Epidermal melanocyte (primary cell): ENCODE measurements at regions not wholly inside any gene's neighbourhood (a gene's known extent, or its start where the extent isn't known, plus 50 kb on each side); places are given as distances from the start of the nearest gene placed in this dataset.

ENCODE experiments used
- DNase-seq: peaks from one replicate; pipeline ENCODE4 v3.0.0; 2011; ENCODE audit warnings: low spot score; ENCODE audit not compliant: insufficient read length

DNA sequence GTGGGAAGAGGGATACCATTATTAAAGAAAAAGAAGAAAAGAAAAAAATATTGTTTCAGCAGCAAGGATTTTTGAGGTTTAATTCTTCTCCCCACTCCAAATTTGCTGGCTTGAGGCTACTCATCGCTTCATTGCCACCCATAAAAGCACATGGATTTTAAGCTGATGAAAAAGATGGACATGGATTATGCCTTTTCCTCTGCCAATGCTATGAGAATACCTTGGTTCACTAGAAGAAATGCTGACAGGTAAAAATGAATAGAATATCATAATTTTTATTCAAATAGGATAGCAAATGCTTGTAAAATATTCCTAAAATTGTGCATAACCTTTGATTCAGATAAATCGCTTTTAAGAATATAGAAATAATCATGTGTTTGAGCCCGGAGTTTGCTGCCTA lies 289.7 kb upstream of the DPYD start:
- no peak for DNase-seq

DNA sequence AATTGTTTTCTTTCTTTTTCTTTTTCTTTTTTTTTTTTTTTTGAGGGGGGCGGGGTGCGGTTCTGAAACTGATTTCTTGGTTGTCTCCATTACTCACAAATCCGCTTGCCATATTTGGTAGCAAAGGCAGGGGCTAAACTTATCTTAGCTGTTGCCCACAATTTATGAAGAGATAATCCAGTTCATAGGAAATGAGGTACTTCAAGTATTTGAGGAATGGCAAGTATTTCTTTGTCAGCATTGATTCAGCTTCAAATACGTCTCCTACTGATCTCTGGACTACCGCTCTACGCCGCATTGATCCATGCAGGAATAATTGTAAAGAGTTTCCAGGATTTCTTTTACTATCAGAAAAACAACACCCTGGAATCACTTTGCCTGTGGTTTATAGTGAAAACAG lies 289.2 kb upstream of the DPYD start:
- DNase-seq = no peak

- DNase-seq = no peak
These were observed 284.6 kb upstream of the DPYD start for GRCh38 chr1:98205291-98206017.

GRCh38 chr1:98203466-98203865 lies 282.6 kb upstream of the DPYD start:
- DNase-seq = no peak

GRCh38 chr1:98201666-98202081 lies 280.8 kb upstream of the DPYD start:
- no peak for DNase-seq

DNA sequence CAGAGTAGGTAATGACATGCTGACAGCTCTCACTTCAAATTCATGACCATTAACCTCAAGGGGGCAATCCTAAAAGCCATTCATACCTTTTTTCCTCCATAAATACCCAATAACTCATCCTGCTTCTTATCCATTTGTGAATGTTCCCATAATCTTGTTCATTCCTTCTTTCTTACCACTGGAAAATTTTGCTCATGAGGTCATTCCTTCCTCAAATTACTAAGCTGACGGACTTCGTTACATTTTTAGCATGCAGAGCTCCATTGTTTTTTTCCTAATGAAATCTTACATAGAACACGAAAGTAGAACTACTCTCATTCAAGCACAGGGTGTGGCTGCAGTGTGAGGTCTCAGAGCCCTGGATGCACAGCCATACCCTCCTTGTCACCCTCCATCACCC lies 276.5 kb upstream of the DPYD start:
- DNase-seq = no peak

DNA sequence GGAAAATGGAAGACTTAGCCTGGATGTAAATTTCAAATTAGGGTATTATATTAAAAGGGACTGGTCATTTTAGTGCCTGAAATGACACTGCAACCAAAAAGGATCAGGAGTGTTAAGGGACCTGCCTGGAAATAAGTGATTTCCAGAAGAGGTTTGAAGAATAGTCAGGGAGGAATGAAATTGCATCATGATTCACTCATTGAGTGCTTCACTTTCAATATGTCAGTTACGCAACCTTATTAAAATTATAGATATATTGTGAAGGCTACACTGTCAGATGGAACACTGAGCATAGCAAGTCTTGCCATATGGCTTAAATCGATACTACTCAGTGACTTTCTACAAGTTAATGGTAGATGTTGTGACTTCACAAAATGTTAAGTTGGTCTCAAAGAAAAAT lies 275.2 kb upstream of the DPYD start:
- no peak for DNase-seq

DNA sequence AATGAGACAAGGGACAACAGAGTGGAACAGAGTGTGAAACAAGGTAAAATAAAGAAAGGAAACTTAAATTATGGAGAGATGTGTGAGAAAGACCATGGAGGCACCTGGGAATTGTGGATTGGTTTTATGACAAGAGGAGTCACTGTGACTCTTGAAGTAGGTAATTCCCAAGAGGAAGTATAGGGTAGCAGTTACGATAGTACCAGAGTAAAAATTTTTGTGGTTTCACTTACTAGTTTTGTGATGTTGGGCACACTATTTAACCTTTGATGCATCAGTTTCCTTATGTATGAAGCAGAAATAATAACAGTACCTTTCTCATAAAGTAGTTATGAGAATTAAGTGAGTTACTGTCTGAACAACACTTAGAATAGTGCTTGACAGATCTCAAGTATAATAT lies 267.9 kb upstream of the DPYD start:
- DNase-seq = no peak

DNA sequence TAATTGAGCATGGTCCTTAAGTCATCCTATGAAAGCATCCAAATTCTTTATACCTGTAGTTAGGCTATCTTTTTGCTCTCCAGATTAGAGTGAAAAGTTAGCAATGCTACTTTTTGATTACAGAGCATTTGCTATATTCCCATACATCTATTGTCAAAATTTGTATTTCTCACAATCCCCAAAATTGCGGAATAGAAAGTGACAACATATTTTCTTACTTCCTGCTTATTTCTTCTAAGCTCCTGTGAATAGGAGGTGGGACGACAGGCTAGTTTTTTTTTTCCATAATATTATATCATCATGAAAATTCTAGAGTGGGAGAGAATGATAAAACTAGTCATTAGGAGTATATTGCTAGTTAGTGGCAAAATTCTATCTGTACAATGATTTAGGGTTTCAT lies 264.0 kb upstream of the DPYD start:
- DNase-seq = no peak

DNA sequence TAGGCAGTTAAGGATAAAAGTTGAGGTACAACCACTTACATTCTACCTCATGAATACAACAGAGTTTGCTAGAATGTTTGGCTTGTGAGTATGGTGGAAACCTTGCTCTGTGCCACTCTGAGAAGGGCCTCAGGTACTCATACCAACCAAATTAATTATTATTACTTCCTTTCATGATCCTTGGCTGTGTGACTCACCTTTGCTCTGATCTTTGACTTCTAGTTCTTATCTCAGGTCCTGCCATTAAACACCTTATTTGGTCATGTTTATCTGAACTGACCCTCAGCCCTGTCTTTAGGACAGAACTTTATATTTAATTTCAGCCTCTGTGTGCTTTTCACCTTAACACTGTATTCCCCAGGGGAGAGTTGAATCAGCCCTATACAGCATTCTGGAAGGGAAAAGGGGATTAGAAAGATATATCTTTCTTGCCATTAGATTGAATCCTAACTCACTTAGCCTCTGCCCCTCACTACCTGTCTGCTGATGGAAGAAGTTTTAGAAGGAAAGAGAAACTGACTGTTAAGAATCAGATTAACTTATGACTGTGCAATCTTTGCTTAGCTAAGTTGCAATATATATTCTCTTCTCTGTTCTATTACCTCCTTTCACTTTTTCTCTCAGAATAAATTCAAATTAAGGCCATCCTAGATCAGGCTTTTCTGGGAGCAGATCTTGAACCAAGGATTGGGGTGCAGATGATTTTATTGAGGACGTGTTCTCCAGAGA lies 260.4 kb upstream of the DPYD start:
- DNase-seq = no peak

GRCh38 chr1:98179151-98179773 lies 258.4 kb upstream of the DPYD start:
- no peak for DNase-seq

DNA sequence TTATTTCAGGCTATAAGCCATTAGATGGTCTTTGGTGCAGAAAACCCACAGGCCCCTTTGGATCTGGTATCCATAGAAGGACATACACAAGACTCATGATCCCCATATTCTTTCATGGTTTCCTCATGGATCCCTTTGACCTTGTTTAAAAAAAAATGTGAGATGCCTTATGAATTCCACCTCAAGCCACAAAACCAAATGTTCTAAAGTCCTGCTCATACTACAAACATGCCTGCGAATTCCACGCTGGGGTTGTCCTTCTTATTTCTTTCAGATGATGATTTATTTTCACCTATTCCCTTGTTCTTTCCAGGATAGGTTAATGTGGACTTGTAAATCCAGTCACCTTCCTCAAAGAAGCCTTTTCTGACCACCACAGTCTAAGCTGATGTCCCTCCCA lies 256.9 kb upstream of the DPYD start:
- DNase-seq = no peak

DNA sequence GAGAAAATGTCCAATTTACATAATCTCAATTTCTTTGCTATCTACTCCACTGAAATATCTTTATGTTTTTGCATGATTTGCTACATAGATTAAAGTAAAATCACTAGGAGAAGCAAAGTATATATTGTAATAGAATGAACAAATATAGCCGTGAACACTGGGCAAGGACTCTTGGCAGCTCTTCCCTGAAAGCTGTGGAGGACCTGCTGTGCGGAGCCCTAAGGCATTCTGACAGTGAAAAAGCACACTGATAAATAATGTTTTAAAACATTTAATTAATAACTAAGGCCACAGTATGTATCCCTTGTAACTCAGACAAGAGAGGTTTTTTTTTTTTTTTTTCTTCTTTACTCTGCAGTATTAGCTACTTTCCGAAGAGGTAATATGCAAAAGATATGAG lies 256.1 kb upstream of the DPYD start:
- no peak for DNase-seq

GRCh38 chr1:98176414-98176813 lies 255.6 kb upstream of the DPYD start:
- DNase-seq = no peak

- DNase-seq = no peak
These were observed 251.7 kb upstream of the DPYD start for GRCh38 chr1:98172578-98172977.

- DNase-seq = no peak
These were observed 251.2 kb upstream of the DPYD start for GRCh38 chr1:98172022-98172421.

DNA sequence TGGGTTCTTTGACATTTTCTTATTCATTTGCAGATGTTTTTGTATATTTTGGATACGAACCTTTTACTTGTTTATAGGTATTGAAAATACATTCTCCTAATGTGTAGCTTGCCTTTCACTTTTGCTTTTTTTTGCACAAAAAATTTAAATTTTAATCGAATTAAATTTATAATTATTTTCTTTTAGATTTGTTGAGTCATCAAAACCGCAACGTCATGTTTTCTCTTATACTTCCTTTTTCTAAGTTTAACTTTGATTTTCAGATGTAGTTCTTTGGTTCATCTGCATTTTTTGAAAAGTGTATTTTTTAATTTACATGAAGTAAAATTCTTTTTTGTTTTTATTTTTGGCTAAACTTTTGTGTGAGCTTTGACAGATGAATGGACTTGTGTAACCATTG lies 243.7 kb upstream of the DPYD start:
- no peak for DNase-seq

DNA sequence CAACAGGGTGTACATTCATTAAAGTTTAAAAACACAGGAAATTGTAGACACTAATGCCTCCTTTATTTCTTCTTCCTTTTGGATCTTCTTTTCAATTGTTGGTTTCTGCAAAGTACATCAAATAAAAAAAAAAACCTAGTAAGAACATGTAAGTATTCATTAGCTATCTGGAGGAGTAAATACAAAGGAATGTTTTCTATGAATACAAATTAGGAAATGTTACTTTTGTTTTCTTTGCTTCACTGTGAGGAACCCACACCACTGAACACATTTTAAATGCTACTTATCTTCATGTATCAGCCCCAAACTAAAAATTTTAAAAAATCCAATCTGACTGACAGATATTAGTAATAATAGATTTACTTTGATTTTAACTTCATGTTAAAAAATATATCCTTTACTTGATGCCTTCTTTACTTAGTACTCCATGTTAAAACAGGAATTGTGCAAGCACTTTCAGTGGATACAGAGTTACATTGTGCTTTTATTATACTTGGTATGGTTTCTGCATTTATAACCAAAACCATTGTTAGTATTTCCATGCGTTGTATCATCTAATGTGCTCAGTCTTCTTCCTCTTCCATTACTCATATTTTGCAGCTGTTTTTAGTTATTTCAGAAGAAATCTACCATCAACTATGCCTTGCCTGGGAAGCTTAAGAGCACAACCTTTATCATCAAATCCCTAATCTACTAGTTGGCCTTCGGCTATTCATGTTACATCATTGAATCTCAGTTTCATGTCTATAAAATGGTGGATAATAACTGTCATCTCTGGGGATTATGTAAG lies 236.9 kb upstream of the DPYD start:
- DNase-seq = no peak

DNA sequence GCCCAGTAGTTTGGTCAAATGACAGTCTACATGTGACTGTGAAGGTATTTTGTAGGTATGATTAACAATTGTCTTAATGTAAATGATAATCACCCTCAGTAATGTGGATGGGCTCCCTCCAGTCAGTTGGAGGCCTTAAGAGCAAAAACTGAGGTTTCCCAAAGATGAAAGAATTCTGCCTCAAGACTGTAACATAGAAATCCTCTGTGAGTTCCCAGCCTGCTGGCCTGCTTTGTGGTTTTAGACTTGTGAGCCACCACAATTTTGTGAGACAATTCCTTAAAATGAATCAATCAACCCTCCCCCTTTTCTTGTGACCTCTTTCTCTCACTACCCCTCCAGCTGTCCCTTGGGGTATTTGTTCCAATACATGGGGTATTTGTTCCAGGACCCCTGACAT lies 226.4 kb upstream of the DPYD start:
- DNase-seq = no peak

GRCh38 chr1:98145655-98146054 lies 224.8 kb upstream of the DPYD start:
- no peak for DNase-seq

GRCh38 chr1:98143403-98143802 lies 222.6 kb upstream of the DPYD start:
- no peak for DNase-seq

DNA sequence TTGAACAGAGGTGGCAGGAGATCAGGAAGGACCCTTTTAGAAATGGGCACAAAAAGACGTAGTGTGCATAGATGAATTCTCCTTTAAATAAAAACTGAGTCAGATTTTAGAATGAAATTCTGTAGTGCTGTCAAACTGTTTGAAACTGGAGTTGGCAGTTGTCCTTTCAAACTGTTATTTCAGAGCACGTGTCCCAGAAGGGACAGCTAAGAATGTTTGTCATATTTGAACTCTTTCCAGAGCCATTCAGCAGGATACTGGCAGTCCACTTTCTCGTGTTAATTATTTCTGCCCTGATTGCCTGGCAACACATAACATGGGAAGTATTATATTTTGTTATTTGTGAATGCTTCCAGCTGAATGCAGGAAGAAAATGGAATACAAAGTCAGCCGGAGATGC lies 212.3 kb upstream of the DPYD start:
- no peak for DNase-seq
